NCI-H82 treated with DMSO at 0.1 percent for 48 hours (cell line): ENCODE measurements at regions not wholly inside any gene's neighbourhood (a gene's known extent, or its start where the extent isn't known, plus 50 kb on each side); places are given as distances from the start of the nearest gene placed in this dataset.
"Not testable (repeated sequence)": the region's sequence is repeated elsewhere in the genome, so short reads cannot be mapped to it uniquely, and the experiment has no call there.

Source experiments
- DNase-seq: peaks from one replicate; lab custom pipeline; 2025; ENCODE audit not compliant: unreplicated experiment; lab: John Stamatoyannopoulos, UW

DNA sequence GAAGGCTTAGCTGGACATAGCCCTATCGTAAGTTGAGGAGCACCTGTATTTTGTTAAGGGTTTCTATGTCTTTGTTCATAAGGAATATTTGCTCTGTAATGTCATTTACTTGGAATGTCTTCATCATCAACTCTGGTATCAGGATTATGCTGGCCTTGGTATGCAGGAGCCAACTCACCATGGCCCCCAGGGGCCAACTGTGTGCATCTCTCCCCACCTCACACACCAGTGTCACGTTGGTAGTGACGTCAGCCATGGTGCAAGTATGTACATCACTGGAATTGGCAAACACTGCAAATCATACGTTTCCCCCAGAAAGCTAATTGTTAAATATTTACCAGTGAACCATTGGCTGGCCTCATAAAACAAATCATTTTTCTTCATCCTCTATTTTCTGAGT lies 70.8 kb downstream of the YTHDF1 start:
- no peak for DNase-seq

DNA sequence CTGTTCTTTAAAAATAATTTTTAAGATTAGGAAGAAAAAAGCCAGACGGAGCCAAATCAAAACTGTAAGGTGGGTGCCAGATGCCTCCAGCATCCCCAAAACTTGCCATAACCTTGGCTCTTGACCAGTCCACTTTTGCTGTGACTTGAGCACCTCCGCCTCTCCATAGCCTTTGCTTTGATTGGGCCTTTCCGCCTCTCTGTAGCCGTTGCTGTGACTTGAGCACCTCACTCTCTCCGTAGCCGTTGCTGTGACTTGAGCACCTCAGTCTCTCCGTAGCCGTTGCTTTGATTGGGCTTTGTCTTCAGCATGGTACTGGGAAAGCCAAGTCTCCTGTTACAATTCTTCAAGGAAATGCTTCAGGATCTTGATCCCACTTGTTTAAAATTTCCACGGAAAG lies 73.0 kb downstream of the YTHDF1 start:
- no peak for DNase-seq

DNA sequence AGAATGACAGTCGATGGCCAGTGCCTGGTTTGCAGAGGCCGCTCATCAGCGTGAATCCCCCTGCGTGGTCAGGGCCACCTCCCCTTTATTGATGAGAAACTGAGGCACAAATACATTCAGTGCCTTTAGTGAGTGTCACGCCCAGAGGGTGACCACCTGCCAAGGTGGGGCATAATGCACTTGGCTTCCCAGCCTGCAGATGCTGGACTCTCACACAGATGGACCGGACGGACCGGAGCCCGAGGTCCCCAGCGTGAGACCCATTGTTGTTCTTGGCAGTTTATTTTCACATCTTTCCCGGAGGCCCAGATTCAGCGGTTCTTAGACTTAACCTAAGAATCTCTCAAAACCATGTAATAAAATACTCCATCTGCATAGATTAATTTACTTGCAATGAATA lies 74.4 kb downstream of the YTHDF1 start:
- no peak for DNase-seq

DNA sequence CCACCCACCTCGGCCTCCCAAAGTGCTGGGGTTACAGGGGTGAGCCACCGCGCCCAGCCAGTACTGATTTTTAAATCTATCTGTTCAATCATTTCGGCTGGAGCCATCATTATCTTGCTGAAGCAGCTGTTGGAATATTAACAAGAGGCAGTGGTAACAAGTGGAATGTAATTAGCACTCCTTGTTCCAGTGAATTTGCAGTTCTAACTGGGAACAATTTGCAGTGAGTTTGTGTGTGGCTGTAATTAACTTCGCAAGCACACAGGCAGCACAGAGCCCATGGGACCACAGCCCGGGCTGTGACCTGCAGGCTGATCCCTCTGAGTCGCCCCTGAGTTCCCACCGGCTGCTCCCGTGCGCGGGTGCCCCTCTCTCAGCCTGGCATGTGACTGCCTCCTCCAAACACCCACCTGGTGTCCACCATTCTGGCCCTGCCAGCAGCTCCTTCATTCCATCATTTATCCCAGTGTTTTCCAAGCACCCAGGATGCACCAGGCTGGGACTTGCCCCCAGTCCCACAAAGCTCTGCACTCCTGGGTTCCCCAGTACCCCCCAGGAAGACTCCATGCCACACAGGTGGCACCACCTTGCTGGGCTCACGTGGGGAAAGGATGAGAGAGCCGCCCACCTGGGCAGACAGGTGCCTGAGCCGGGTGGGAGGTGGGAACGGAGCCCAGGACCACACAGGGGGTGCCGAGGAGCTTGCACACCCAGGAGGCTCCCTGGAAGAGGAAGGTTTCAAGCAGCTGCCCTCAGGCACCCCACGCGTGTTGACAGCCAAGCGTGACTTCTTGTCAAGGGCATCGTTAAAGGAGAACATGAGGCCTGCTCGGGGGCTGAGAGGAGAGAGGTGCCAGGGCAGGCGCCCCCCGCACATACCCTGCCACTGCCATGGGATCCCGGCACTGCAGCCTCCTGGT lies 75.2 kb downstream of the YTHDF1 start:
- no peak for DNase-seq

GRCh38 chr20:63139837-63140236 lies 76.1 kb downstream of the YTHDF1 start:
- no peak for DNase-seq

GRCh38 chr20:63139356-63139755 lies 76.6 kb downstream of the YTHDF1 start:
- DNase-seq: no peak

GRCh38 chr20:63138855-63139341 lies 77.0 kb downstream of the YTHDF1 start:
- DNase-seq: no peak

- DNase-seq: no peak
Observed at GRCh38 chr20:63137851-63138415, 78.0 kb downstream of the YTHDF1 start.

GRCh38 chr20:63136296-63136695 lies 79.6 kb downstream of the YTHDF1 start:
- no peak for DNase-seq

DNA sequence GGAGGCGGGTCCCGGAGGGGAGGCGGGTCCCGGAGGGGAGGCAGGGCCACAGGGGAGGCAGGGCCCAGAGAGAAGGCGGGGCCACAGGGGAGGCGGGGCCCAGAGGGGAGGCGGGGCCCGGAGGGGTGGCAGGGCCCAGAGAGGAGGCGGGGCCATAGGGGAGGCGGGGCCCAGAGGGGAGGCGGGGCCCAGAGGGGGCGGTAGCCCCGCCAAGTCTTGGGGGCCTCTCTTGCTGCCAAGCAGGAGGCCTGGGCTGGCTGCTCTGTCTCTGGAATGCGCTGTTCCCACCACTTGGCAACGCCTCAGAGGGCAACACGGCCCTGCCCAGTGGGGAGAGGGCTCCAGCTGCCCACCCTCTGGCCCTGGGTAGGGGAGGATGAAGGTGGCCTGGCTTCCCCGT lies 80.5 kb downstream of the YTHDF1 start:
- no peak for DNase-seq

GRCh38 chr20:63134711-63135361 lies 81.1 kb downstream of the YTHDF1 start:
- not testable (repeated sequence) for DNase-seq

- DNase-seq: no peak
Observed at GRCh38 chr20:63134201-63134612, 81.7 kb downstream of the YTHDF1 start.

DNA sequence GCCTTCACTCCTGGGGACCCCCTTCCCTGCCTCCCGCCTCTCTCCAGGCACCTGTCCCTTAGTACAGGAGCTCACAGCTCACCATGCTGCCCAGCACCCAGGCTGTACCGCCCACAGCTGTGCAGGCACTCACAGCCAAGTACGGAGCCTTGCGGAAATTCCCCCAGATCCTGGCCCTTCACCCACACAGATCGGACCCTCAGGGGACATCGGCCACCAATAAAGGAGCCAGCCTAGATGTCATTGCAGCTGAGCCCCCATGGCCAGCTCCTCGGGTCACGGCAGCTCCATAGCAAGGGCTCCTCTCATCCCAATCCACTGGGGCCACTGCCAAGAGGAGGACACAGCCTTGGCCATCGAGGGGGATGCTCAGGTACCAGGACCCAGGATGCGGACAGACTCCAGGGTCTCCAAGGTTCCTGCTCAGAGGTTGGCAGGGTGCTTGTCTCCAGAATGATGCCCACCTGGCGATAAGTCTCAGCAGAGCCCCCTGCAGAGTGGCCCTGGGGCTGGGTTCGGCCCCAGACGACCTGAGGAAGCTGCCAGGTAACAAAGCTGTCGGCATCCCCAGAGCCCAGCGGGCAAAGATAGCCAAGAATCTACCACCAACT lies 82.3 kb downstream of the YTHDF1 start:
- no peak for DNase-seq

DNA sequence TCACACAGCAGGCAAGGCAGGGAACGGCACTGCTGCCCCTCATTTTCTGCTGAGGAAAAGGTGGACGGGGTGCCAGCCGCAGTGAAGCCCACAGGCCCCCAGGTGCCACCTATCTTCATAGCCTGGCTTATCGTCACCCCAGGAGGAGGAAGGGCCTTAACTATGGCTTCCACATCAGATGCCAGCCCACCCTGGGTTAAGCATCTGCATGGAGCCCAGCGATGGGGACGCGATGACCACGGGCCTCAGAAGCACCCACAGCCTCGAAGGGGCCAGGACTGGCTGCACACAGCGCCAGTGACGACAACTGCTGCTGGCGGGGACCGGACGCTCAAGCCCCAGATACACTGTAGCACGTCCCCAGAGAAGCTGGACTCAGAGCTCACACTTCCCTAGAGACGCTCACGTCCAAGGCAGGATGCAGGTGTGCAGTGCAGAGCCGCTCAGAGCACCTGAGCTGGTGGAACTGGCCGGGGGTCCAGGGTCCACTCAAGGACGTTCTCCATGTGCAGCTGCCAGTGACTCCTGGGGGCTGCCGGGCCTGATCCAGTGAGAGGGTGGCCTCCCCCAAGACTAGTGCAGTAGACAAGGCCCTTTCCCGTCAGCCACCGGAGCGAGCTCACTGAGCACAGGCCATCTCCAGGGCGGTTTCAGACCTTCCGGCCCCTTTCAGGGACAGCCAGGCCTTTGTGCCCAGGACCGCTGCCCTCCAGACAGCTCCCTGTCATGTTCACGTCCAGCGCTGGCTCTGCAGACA lies 83.0 kb downstream of the YTHDF1 start:
- DNase-seq: no peak

GRCh38 chr20:63132131-63132714 lies 83.7 kb downstream of the YTHDF1 start:
- no peak for DNase-seq

DNA sequence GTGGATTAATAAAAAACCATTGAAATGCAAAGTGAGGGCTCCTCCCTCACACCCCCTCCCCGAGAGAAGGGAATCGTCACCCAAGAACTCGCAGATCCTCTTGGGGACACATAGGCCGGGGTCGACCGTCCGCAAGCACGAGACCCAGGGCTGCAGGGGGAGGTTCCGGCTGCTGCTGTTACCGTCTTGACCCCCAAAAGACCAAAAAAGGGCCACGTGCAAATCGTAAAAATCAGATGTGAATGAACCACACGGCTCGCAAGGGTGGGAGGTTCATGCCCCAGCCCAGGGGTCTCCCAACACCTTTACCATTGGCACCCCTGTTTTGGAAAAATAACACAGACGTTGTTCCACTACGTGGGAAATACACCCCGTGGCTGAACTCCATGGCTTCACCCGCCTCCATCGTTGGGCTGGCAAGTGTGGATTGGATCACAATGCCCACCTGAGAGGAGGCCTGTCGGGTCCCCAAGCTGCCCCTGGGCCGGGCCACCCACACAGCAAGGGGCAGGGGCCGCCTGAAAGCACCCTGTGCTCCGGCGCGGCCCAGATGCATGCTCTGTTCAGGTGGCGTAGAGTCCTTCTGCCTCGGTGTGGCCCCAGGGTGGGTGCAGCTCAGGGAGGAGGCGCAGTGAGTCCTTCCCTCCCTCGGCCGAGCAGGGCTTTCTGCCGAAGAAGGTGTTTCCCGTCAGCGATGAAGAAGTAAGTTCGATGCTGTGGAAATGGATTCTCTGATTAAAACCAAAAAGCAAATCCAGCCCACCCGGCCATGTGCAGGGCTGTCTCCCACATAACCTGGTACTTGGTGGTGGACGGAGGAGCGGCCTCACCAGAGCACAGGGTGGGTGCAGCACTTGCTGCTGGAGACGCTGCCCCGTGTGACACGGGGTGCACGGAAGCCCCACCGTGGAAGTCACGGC lies 85.0 kb downstream of the YTHDF1 start:
- DNase-seq: no peak

GRCh38 chr20:63129991-63130657 lies 85.8 kb downstream of the YTHDF1 start:
- no peak for DNase-seq

- no peak for DNase-seq
Observed at GRCh38 chr20:63129376-63129965, 86.5 kb downstream of the YTHDF1 start.
